PC-9 (cell line): ENCODE measurements at regions not wholly inside any gene's neighbourhood (a gene's known extent, or its start where the extent isn't known, plus 50 kb on each side); places are given as distances from the start of the nearest gene placed in this dataset.

Source experiments
- BruUV-seq: library from RNA; stranded (reverse); fragments of 400-500 nt; replicated peaks from 2 replicates; lab custom pipeline; 2021; lab: Mats Ljungman, UMichigan
- CTCF ChIA-PET: fragments of 300-600 bp; sonication (Branson Sonifier 250); formaldehyde crosslinking; loops from one replicate; lab custom pipeline; 2022; ENCODE audit warnings: antibody characterized with exemption; lab: Charles Lee
- POLR2A ChIA-PET: fragments of 300-600 bp; sonication (Branson Sonifier 250); formaldehyde crosslinking; loops from one replicate; lab custom pipeline; 2022; ENCODE audit warnings: antibody characterized with exemption; ENCODE audit not compliant: unreplicated experiment; lab: Charles Lee
- DNase-seq, 2 experiments: peaks; one replicate each; pipeline versions ENCODE4 v3.0.0 to v3.0.0-alpha.2; 2015 to 2022; ENCODE audit warnings: mixed read lengths in 1 of 2
- H2AFZ ChIP-seq: fragments of 200-600 bp; sonication (generic); 2 replicates; pipeline ENCODE4 v1.8.1; 2017; ENCODE audit warnings: antibody characterized with exemption
- H3F3A ChIP-seq: fragments of 200-600 bp; sonication (generic); 2 replicates; pipeline ENCODE4 v1.8.1; 2017; ENCODE audit warnings: antibody characterized with exemption, mild to moderate bottlenecking, low read depth; ENCODE audit not compliant: insufficient read depth
- H3K27ac ChIP-seq: fragments of 200-600 bp; sonication (generic); 2 replicates; pipeline ENCODE4 v1.6.1; 2016; ENCODE audit warnings: mixed run types
- H3K27me3 ChIP-seq: fragments of 200-600 bp; sonication (generic); 2 replicates; pipeline ENCODE4 v1.6.1; 2016; ENCODE audit warnings: low read depth, mixed run types; ENCODE audit not compliant: insufficient read depth
- H3K36me3 ChIP-seq: fragments of 200-600 bp; sonication (generic); 2 replicates; pipeline ENCODE4 v1.6.1; 2016; ENCODE audit warnings: low read depth, mixed run types
- H3K4me1 ChIP-seq: fragments of 200-600 bp; sonication (generic); replicated peaks from 2 replicates; pipeline ENCODE4 v1.6.1; 2016; ENCODE audit warnings: mixed run types; ENCODE audit not compliant: insufficient read depth
- H3K4me2 ChIP-seq: fragments of 200-600 bp; sonication (generic); 2 replicates; pipeline ENCODE4 v1.6.1; 2017; ENCODE audit warnings: mixed run types
- H3K4me3 ChIP-seq: fragments of 200-600 bp; sonication (generic); 2 replicates; pipeline ENCODE4 v1.6.1; 2016; ENCODE audit warnings: mixed run types
- H3K79me2 ChIP-seq: fragments of 200-600 bp; sonication (generic); 2 replicates; pipeline ENCODE4 v1.6.1; 2017; ENCODE audit warnings: low read depth, mixed run types
- H3K9me2 ChIP-seq: fragments of 200-600 bp; sonication (generic); 2 replicates; pipeline ENCODE4 v1.8.1; 2017; ENCODE audit warnings: mild to moderate bottlenecking; ENCODE audit not compliant: insufficient read depth
- H3K9me3 ChIP-seq: fragments of 200-600 bp; sonication (generic); 2 replicates; pipeline ENCODE4 v1.8.1; 2016; ENCODE audit warnings: low read depth; ENCODE audit not compliant: insufficient read depth
- H4K20me1 ChIP-seq: fragments of 200-600 bp; sonication (generic); 2 replicates; pipeline ENCODE4 v1.8.1; 2017; ENCODE audit not compliant: insufficient read depth
- EZH2 ChIP-seq: fragments of 200-600 bp; sonication (generic); IDR thresholded peaks from 2 replicates; pipeline ENCODE4 v1.8.0; 2017; ENCODE audit warnings: antibody characterized with exemption, low read depth
- intact Hi-C: fragments of 100-400 bp; cut with micrococcal nuclease; formaldehyde crosslinking; loops from one replicate; pipeline ENCODE4 v1.10.0; 2022; ENCODE audit not compliant: unreplicated experiment
- TF ChIP-seq, protein P1 (sequence below): fragments of 200-600 bp; sonication (generic); conservative IDR thresholded peaks from 2 replicates; pipeline ENCODE4 v1.6.1; 2017; ENCODE audit warnings: mixed run types, antibody characterized with exemption, mild to moderate bottlenecking, moderate library complexity

DNA sequence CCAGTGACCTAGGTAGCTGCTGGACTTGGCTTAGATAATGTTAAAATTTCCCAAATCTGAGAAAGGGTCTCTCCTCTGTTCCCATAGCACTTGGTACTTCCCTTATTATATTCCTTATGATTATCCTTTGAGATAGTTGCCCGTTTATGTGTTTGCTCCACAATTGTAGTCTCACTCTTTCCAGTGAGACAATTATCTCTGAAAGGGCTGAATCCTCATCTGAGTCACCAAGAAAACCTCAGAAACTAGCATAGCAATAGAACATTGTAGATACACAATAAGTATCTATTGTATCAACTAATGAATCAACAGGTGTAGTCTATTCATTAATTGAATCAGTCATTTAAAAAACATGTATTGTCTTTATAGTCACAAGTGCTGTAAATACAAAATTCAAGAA lies 119.1 kb upstream of the FAR2 start:
- Histone ChIP-seq H3K27ac (no peak overlapping the region), H2AFZ (no peak overlapping the region), H3K4me1 (no peaks in the 10 kb centered on the region), H3K9me2 (no peaks in the 10 kb centered on the region), H3K4me2 (no peak overlapping the region), H3K9me3 (no peaks in the 10 kb centered on the region), H3K79me2 (no peaks in the 10 kb centered on the region), H4K20me1 (no peaks in the 10 kb centered on the region), H3K27me3 (no peaks in the 10 kb centered on the region), H3F3A (no peaks in the 10 kb centered on the region), H3K36me3 (no peaks in the 10 kb centered on the region), H3K4me3 (no peak overlapping the region)
- ChIA-PET CTCF (no interaction called here), POLR2A (no interaction called here)
- BruUV-seq: no TSS peak
- TF ChIP-seq, protein P1, sequence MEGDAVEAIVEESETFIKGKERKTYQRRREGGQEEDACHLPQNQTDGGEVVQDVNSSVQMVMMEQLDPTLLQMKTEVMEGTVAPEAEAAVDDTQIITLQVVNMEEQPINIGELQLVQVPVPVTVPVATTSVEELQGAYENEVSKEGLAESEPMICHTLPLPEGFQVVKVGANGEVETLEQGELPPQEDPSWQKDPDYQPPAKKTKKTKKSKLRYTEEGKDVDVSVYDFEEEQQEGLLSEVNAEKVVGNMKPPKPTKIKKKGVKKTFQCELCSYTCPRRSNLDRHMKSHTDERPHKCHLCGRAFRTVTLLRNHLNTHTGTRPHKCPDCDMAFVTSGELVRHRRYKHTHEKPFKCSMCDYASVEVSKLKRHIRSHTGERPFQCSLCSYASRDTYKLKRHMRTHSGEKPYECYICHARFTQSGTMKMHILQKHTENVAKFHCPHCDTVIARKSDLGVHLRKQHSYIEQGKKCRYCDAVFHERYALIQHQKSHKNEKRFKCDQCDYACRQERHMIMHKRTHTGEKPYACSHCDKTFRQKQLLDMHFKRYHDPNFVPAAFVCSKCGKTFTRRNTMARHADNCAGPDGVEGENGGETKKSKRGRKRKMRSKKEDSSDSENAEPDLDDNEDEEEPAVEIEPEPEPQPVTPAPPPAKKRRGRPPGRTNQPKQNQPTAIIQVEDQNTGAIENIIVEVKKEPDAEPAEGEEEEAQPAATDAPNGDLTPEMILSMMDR: no peak
- TF ChIP-seq EZH2: no peak
- no peak for DNase-seq
- intact Hi-C loops: no loop called here

- Histone ChIP-seq H3K4me2 (no peak overlapping the region), H3K27me3 (no peaks in the 10 kb centered on the region), H2AFZ (no peak overlapping the region), H3K4me3 (no peak overlapping the region), H3K79me2 (no peaks in the 10 kb centered on the region), H3K36me3 (no peaks in the 10 kb centered on the region), H3K9me3 (no peaks in the 10 kb centered on the region), H3K27ac (no peak overlapping the region), H3F3A (no peaks in the 10 kb centered on the region), H3K4me1 (no peaks in the 10 kb centered on the region), H3K9me2 (no peaks in the 10 kb centered on the region), H4K20me1 (no peaks in the 10 kb centered on the region)
- intact Hi-C loops: no loop called here
- BruUV-seq: no TSS peak
- DNase-seq: no peak
- ChIA-PET POLR2A (no interaction called here), CTCF (no interaction called here)
- TF ChIP-seq, protein P1: no peak
- TF ChIP-seq EZH2: no peak
Observed at GRCh38 chr12:29032446-29032845, 116.6 kb upstream of the FAR2 start.

GRCh38 chr12:29033519-29033918 lies 115.6 kb upstream of the FAR2 start:
- no peaks in the 10 kb centered on the region for H3F3A ChIP-seq
- no TSS peak for BruUV-seq
- DNase-seq: no peak
- H3K9me3 ChIP-seq: no peaks in the 10 kb centered on the region
- H3K9me2 ChIP-seq: no peaks in the 10 kb centered on the region
- TF ChIP-seq, protein P1: no peak
- no peak for TF ChIP-seq EZH2
- H3K79me2 ChIP-seq: no peaks in the 10 kb centered on the region
- H3K4me2 ChIP-seq: no peak overlapping the region
- intact Hi-C loops: no loop called here
- no peaks in the 10 kb centered on the region for H3K4me1 ChIP-seq
- H3K36me3 ChIP-seq: no peaks in the 10 kb centered on the region
- no peak overlapping the region for H3K4me3 ChIP-seq
- POLR2A ChIA-PET: no interaction called here
- no peaks in the 10 kb centered on the region for H3K27me3 ChIP-seq
- H3K27ac ChIP-seq: no peak overlapping the region
- no peak overlapping the region for H2AFZ ChIP-seq
- no peaks in the 10 kb centered on the region for H4K20me1 ChIP-seq
- CTCF ChIA-PET: no interaction called here
